ENCODE measurements at regions not wholly inside any gene's neighbourhood (a gene's known extent, or its start where the extent isn't known, plus 50 kb on each side); places are given as distances from the start of the nearest gene placed in this dataset.

- no peak for DNase-seq (ENCODE audit: low read depth in 3 of 3)
Observed at GRCh38 chr5:174311121-174311520, 265.6 kb downstream of the NSG2 start.

- DNase-seq (ENCODE audit: low read depth in 3 of 3): peak; percentile 29 to 50 (median 34)
Observed at GRCh38 chr5:174311531-174312269, 266.2 kb downstream of the NSG2 start.

GRCh38 chr5:174312270-174312617 lies 266.7 kb downstream of the NSG2 start:
- no peak for DNase-seq (ENCODE audit: low read depth in 3 of 3)

GRCh38 chr5:174312641-174313040 lies 267.1 kb downstream of the NSG2 start:
- DNase-seq (ENCODE audit: low read depth in 3 of 3): no peak

GRCh38 chr5:174313615-174314014 lies 268.1 kb downstream of the NSG2 start:
- no peak for DNase-seq (ENCODE audit: low read depth in 3 of 3)

- no peak for DNase-seq (ENCODE audit: low read depth in 3 of 3)
Observed at GRCh38 chr5:174314261-174314660, 268.8 kb downstream of the NSG2 start.

GRCh38 chr5:174315471-174315870 lies 270.0 kb downstream of the NSG2 start:
- no peak for DNase-seq (ENCODE audit: low read depth in 3 of 3)

GRCh38 chr5:174315871-174316270 lies 270.4 kb downstream of the NSG2 start:
- no peak for DNase-seq (ENCODE audit: low read depth in 3 of 3)

GRCh38 chr5:174316326-174316725 lies 270.8 kb downstream of the NSG2 start:
- DNase-seq (ENCODE audit: low read depth in 3 of 3): no peak

- DNase-seq (ENCODE audit: low read depth in 3 of 3): no peak
Observed at GRCh38 chr5:174317256-174317894, 271.9 kb downstream of the NSG2 start.

- DNase-seq (ENCODE audit: low read depth in 3 of 3): no peak
Observed at GRCh38 chr5:174318578-174318977, 273.1 kb downstream of the NSG2 start.

GRCh38 chr5:174319551-174319950 lies 274.0 kb downstream of the NSG2 start:
- no peak for DNase-seq (ENCODE audit: low read depth in 3 of 3)

- DNase-seq (ENCODE audit: low read depth in 3 of 3): no peak
Observed at GRCh38 chr5:174320051-174320450, 274.5 kb downstream of the NSG2 start.

- no peak for DNase-seq (ENCODE audit: low read depth in 3 of 3)
Observed at GRCh38 chr5:174323878-174324281, 278.4 kb downstream of the NSG2 start.

- no peak for DNase-seq (ENCODE audit: low read depth in 3 of 3)
Observed at GRCh38 chr5:174324680-174325079, 279.2 kb downstream of the NSG2 start.

- DNase-seq (ENCODE audit: low read depth in 3 of 3): no peak
Observed at GRCh38 chr5:174325431-174325830, 279.9 kb downstream of the NSG2 start.

- DNase-seq (ENCODE audit: low read depth in 3 of 3): no peak
Observed at GRCh38 chr5:174325961-174326360, 280.5 kb downstream of the NSG2 start.

- no peak for DNase-seq (ENCODE audit: low read depth in 3 of 3)
Observed at GRCh38 chr5:174326372-174326771, 280.9 kb downstream of the NSG2 start.

- DNase-seq (ENCODE audit: low read depth in 3 of 3): peak; percentile 29 to 40 (median 36)
Observed at GRCh38 chr5:174327317-174327864, 281.9 kb downstream of the NSG2 start.

GRCh38 chr5:174327896-174328295 lies 282.4 kb downstream of the NSG2 start:
- no peak for DNase-seq (ENCODE audit: low read depth in 3 of 3)

- DNase-seq (ENCODE audit: low read depth in 3 of 3): no peak
Observed at GRCh38 chr5:174328631-174329299, 283.3 kb downstream of the NSG2 start.

- no peak for DNase-seq (ENCODE audit: low read depth in 3 of 3)
Observed at GRCh38 chr5:174329738-174330137, 284.2 kb downstream of the NSG2 start.
